Liver (tissue), 8 donors: ENCODE measurements at regions not wholly inside any gene's neighbourhood (a gene's known extent, or its start where the extent isn't known, plus 50 kb on each side); places are given as distances from the start of the nearest gene placed in this dataset.

ENCODE experiments used
- DNase-seq: peaks from one replicate; pipeline ENCODE4 v3.0.0-alpha.2; 2017; ENCODE audit warnings: low spot score
- H3K27ac ChIP-seq, 2 donors: one replicate each; pipeline ENCODE4 v1.7.0; 2013; ENCODE audit warnings: inconsistent platforms in 2 of 2, low read length in 2 of 2, control low read depth in 1 of 2, low read depth in 1 of 2, mild to moderate bottlenecking in 1 of 2
- H3K27me3 ChIP-seq, 4 donors: one replicate each; pipeline versions ENCODE4 v1.6.1 to v1.7.0; 2013; ENCODE audit warnings: low read length in 3 of 4, inconsistent platforms in 1 of 4, mild to moderate bottlenecking in 1 of 4, moderate library complexity in 1 of 4; ENCODE audit not compliant: control insufficient read depth in 4 of 4, insufficient read depth in 4 of 4
- H3K36me3 ChIP-seq, 4 donors: one replicate each; pipeline versions ENCODE4 v1.6.1 to v1.7.0; 2013; ENCODE audit warnings: low read length in 3 of 4, mild to moderate bottlenecking in 3 of 4, low read depth in 1 of 4, moderate library complexity in 1 of 4; ENCODE audit not compliant: control insufficient read depth in 4 of 4, insufficient read depth in 3 of 4
- H3K4me1 ChIP-seq, 4 donors: one replicate each; pipeline versions ENCODE4 v1.6.1 to v1.7.0; 2013; ENCODE audit warnings: low read length in 3 of 4, mild to moderate bottlenecking in 3 of 4, moderate library complexity in 1 of 4; ENCODE audit not compliant: control insufficient read depth in 4 of 4, insufficient read depth in 4 of 4
- H3K4me3 ChIP-seq, 3 donors: one replicate each; pipeline versions ENCODE4 v1.6.1 to v1.7.0; 2013; ENCODE audit warnings: low read length in 3 of 3, control low read depth in 1 of 3, low read depth in 1 of 3, mild to moderate bottlenecking in 1 of 3
- H3K9ac ChIP-seq, 2 donors: one replicate each; pipeline ENCODE4 v1.7.0; 2013; ENCODE audit warnings: low read length in 2 of 2, mild to moderate bottlenecking in 2 of 2, moderate library complexity in 2 of 2, control low read depth in 1 of 2, low read depth in 1 of 2
- H3K9me3 ChIP-seq, 4 donors: one replicate each; pipeline versions ENCODE4 v1.6.1 to v1.7.0; 2013; ENCODE audit warnings: low read length in 3 of 4; ENCODE audit not compliant: control insufficient read depth in 4 of 4
- ATF3 ChIP-seq: IDR thresholded peaks from 2 replicates; pipeline ENCODE4 v1.6.1; 2016; ENCODE audit warnings: antibody characterized with exemption
- CTCF ChIP-seq: fragments of 150-350 bp; IDR thresholded peaks from 2 replicates; pipeline ENCODE4 v1.5.1; 2017; ENCODE audit warnings: improper control_type of control experiment, low read depth, low read length; ENCODE audit not compliant: missing input control
- EGR1 ChIP-seq, 2 donors: IDR thresholded peaks; 2 replicates each; pipeline ENCODE4 v1.6.1; 2016 to 2018; ENCODE audit warnings: antibody characterized with exemption in 2 of 2, low read depth in 2 of 2
- FOXA1 ChIP-seq: IDR thresholded peaks from 2 replicates; pipeline ENCODE4 v1.6.1; 2016; ENCODE audit warnings: antibody characterized with exemption
- FOXA2 ChIP-seq: IDR thresholded peaks from 2 replicates; pipeline ENCODE4 v1.6.1; 2016; ENCODE audit warnings: antibody characterized with exemption
- GABPA ChIP-seq, 2 donors: IDR thresholded peaks in 1 of 2; conservative IDR thresholded peaks in 1 of 2; 2 replicates each; pipeline ENCODE4 v1.6.1; 2016; ENCODE audit warnings: antibody characterized with exemption in 2 of 2, mild to moderate bottlenecking in 1 of 2, moderate library complexity in 1 of 2
- HNF4A ChIP-seq, 2 donors: conservative IDR thresholded peaks; 2 replicates each; pipeline ENCODE4 v1.6.1; 2016; ENCODE audit warnings: antibody characterized with exemption in 2 of 2, mild to moderate bottlenecking in 2 of 2
- HNF4G ChIP-seq: IDR thresholded peaks from 2 replicates; pipeline ENCODE4 v1.6.1; 2016; ENCODE audit warnings: antibody characterized with exemption
- JUND ChIP-seq, 2 donors: IDR thresholded peaks; 2 replicates each; pipeline ENCODE4 v1.6.1; 2016; ENCODE audit warnings: antibody characterized with exemption in 2 of 2
- MAX ChIP-seq: IDR thresholded peaks from 2 replicates; pipeline ENCODE4 v1.6.1; 2016; ENCODE audit warnings: antibody characterized with exemption
- NR2F2 ChIP-seq: IDR thresholded peaks from 2 replicates; pipeline ENCODE4 v1.6.1; 2016; ENCODE audit warnings: antibody characterized with exemption
- RAD21 ChIP-seq, 2 donors: IDR thresholded peaks; 2 replicates each; pipeline ENCODE4 v1.6.1; 2016; ENCODE audit warnings: antibody characterized with exemption in 2 of 2, mild to moderate bottlenecking in 2 of 2
- RXRA ChIP-seq, 2 donors: IDR thresholded peaks; 2 replicates each; pipeline ENCODE4 v1.6.1; 2017 to 2018; ENCODE audit warnings: antibody characterized with exemption in 2 of 2, mild to moderate bottlenecking in 1 of 2
- SP1 ChIP-seq: IDR thresholded peaks from 2 replicates; pipeline ENCODE4 v1.6.1; 2018; ENCODE audit warnings: antibody characterized with exemption, mild to moderate bottlenecking
- TAF1 ChIP-seq: conservative IDR thresholded peaks from 2 replicates; pipeline ENCODE4 v1.6.1; 2016; ENCODE audit warnings: antibody characterized with exemption, mild to moderate bottlenecking
- YY1 ChIP-seq: IDR thresholded peaks from 2 replicates; pipeline ENCODE4 v1.6.1; 2016; ENCODE audit warnings: antibody characterized with exemption, mild to moderate bottlenecking
- ZBTB33 ChIP-seq: IDR thresholded peaks from 2 replicates; pipeline ENCODE4 v1.6.1; 2016; ENCODE audit warnings: antibody characterized with exemption
- WGBS: extraction: QIAGEN DNeasy Blood & Tissue Kit; methylation state at CpG from one replicate; pipeline ENCODE4 v1.1.7; 2013; 5-methylcytosine and 5-hydroxymethylcytosine counted together
- TF ChIP-seq, protein P1 (sequence below): IDR thresholded peaks from 2 replicates; pipeline ENCODE4 v1.6.1; 2016; ENCODE audit warnings: antibody characterized with exemption, mild to moderate bottlenecking
- donor health status: healthy.
- donor health status: healthy.
- donor health status: healthy.
- donor health status: healthy.
- donor health status: healthy.

DNA sequence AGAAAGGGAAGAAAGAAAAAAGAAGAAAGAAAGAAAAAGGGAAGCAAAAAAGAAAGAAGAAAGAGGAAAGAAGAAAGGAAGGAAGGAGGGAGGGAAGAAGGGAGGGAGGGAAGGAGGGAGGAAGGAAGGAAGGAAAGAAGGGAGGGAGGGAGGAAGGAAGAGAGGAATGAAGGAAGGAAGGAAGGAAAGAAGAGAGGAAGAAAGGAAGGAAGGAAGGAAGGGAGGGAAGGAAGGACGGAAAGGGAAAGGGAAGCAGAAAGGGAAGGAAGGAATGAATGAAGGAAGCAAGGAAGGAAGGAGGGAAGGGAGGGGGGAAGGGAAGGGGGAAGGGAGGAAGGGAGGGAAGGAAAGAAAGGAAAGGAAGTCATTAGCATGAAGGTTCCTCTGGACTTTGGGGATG, 452.9 kb downstream of the TFAP2B start:
- Histone ChIP-seq H3K9ac (no peak overlapping the region), H3K4me3 (no peak overlapping the region), H3K27ac (no peak overlapping the region), H3K4me1 (no peaks in the 10 kb centered on the region), H3K9me3 (no peaks in the 10 kb centered on the region), H3K27me3 (no peaks in the 10 kb centered on the region), H3K36me3 (no peaks in the 10 kb centered on the region)
- 88% methylated on average over 1 of the region's 1 CpG for WGBS
- TF ChIP-seq, protein P1, sequence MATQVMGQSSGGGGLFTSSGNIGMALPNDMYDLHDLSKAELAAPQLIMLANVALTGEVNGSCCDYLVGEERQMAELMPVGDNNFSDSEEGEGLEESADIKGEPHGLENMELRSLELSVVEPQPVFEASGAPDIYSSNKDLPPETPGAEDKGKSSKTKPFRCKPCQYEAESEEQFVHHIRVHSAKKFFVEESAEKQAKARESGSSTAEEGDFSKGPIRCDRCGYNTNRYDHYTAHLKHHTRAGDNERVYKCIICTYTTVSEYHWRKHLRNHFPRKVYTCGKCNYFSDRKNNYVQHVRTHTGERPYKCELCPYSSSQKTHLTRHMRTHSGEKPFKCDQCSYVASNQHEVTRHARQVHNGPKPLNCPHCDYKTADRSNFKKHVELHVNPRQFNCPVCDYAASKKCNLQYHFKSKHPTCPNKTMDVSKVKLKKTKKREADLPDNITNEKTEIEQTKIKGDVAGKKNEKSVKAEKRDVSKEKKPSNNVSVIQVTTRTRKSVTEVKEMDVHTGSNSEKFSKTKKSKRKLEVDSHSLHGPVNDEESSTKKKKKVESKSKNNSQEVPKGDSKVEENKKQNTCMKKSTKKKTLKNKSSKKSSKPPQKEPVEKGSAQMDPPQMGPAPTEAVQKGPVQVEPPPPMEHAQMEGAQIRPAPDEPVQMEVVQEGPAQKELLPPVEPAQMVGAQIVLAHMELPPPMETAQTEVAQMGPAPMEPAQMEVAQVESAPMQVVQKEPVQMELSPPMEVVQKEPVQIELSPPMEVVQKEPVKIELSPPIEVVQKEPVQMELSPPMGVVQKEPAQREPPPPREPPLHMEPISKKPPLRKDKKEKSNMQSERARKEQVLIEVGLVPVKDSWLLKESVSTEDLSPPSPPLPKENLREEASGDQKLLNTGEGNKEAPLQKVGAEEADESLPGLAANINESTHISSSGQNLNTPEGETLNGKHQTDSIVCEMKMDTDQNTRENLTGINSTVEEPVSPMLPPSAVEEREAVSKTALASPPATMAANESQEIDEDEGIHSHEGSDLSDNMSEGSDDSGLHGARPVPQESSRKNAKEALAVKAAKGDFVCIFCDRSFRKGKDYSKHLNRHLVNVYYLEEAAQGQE, result no peak
- TF ChIP-seq HNF4G (no peak), NR2F2 (no peak), JUND (IDR thresholded peaks at IDR 0.05) (no peak), CTCF (no peak), RAD21 (IDR thresholded peaks at IDR 0.05) (no peak), FOXA2 (no peak), FOXA1 (no peak), YY1 (no peak), SP1 (no peak)
- no peak for DNase-seq

- H3K9ac ChIP-seq, result no peak overlapping the region
- DNase-seq, result no peak
- no peak overlapping the region for H3K27ac ChIP-seq
- TF ChIP-seq ATF3, result no peak
- TF ChIP-seq HNF4A (conservative IDR thresholded peaks at IDR 0.05), result no peak
- no peak for TF ChIP-seq ZBTB33
- TF ChIP-seq CTCF, result no peak
- no peak for TF ChIP-seq SP1
- no peak for TF ChIP-seq NR2F2
- no peak for TF ChIP-seq GABPA (IDR thresholded peaks at IDR 0.05 in 1 of 2, conservative IDR thresholded peaks at IDR 0.05 in 1 of 2)
- TF ChIP-seq RXRA (IDR thresholded peaks at IDR 0.05), result no peak
- no peak for TF ChIP-seq JUND (IDR thresholded peaks at IDR 0.05)
- no peak for TF ChIP-seq RAD21 (IDR thresholded peaks at IDR 0.05)
- no peak for TF ChIP-seq YY1
- TF ChIP-seq HNF4G, result no peak
- no peak for TF ChIP-seq FOXA2
- TF ChIP-seq EGR1 (IDR thresholded peaks at IDR 0.05; ENCODE audit: low read depth in 2 of 2), result no peak
- TF ChIP-seq, protein P1, result no peak
- no peak for TF ChIP-seq TAF1
- no peak for TF ChIP-seq FOXA1
- TF ChIP-seq MAX, result no peak
- no peaks in the 10 kb centered on the region for H3K27me3 ChIP-seq
- H3K4me3 ChIP-seq, result no peak overlapping the region
- whole genome bisulfite sequencing, result 77% methylated on average over 5 of the region's 5 CpGs
- no peaks in the 10 kb centered on the region for H3K9me3 ChIP-seq
- no peaks in the 10 kb centered on the region for H3K4me1 ChIP-seq
- no peaks in the 10 kb centered on the region for H3K36me3 ChIP-seq
Measured at GRCh38 chr6:51273228-51273961, 454.7 kb downstream of the TFAP2B start.
